HCT116 (cell line): ENCODE measurements at regions not wholly inside any gene's neighbourhood (a gene's known extent, or its start where the extent isn't known, plus 50 kb on each side); places are given as distances from the start of the nearest gene placed in this dataset.

Experiments used
- ATAC-seq: fragments of 200-7000 bp; cut with Tn5 transposase; 2 replicates; pipeline ENCODE4 v1.9.1; 2020; ENCODE audit warnings: mild to moderate bottlenecking, moderate library complexity
- BruUV-seq: library from RNA; stranded (reverse); fragments of 400-500 nt; replicated peaks from 2 replicates; lab custom pipeline; 2021; lab: Mats Ljungman, UMichigan
- CTCF ChIA-PET: fragments of 300-600 bp; sonication (Branson Sonifier 250); formaldehyde crosslinking; loops from one replicate; lab custom pipeline; 2021; ENCODE audit warnings: antibody characterized with exemption; lab: Charles Lee
- POLR2A ChIA-PET: fragments of 300-600, 350-600 bp; sonication (Branson Sonifier 250); formaldehyde crosslinking; loops from one replicate; lab custom pipeline; 2021; ENCODE audit warnings: antibody characterized with exemption; lab: Charles Lee
- RAD21 ChIA-PET, 2 experiments: fragments of 300-600 bp; sonication (Branson Sonifier 250); formaldehyde crosslinking; loops; one replicate each; lab custom pipeline; 2023; ENCODE audit warnings: low total read pairs in 2 of 2; ENCODE audit not compliant: uncharacterized antibody in 2 of 2, unreplicated experiment in 2 of 2, low non-redundant PET in 1 of 2; lab: Charles Lee
- DNase-seq: peaks from one replicate; pipeline ENCODE4 v3.0.0-alpha.2; 2010; ENCODE audit warnings: low read depth, low spot score
- H2AFZ ChIP-seq: fragments of 200-600 bp; shearing (Covaris generic), sonication (generic); 2 replicates; pipeline ENCODE4 v1.6.1; 2017; ENCODE audit warnings: low read depth, mixed run types, mixed read lengths, antibody characterized with exemption, low read length; ENCODE audit not compliant: poor library complexity, severe bottlenecking
- H3K27ac ChIP-seq: 2 replicates; pipeline ENCODE4 v1.5.1; 2012; ENCODE audit warnings: low read depth, low read length
- H3K27me3 ChIP-seq: fragments of 200-600 bp; sonication (generic); 2 replicates; pipeline ENCODE4 v1.6.1; 2016; ENCODE audit warnings: mixed run types, low read length, mixed read lengths; ENCODE audit not compliant: insufficient read depth
- H3K36me3 ChIP-seq, 2 experiments: fragments of 200-500 bp in 1 of 2; fragments of 200-600 bp in 1 of 2; sonication (Bioruptor generic) in 1 of 2; sonication (generic) in 1 of 2; 2 replicates each; pipeline versions ENCODE4 v1.5.1 to v1.6.1; 2014 to 2016; ENCODE audit warnings: low read length in 2 of 2, inconsistent platforms in 1 of 2, mixed read lengths in 1 of 2, mixed run types in 1 of 2; ENCODE audit not compliant: insufficient read depth in 2 of 2, control insufficient read depth in 1 of 2
- H3K4me1 ChIP-seq, 2 experiments: fragments of 200-600 bp in 1 of 2; sonication (generic) in 1 of 2; 2 replicates each; pipeline versions ENCODE4 v1.5.1 to v1.6.1; 2012 to 2017; ENCODE audit warnings: low read length in 2 of 2, inconsistent platforms in 1 of 2, mild to moderate bottlenecking in 1 of 2, mixed read lengths in 1 of 2, mixed run types in 1 of 2, moderate library complexity in 1 of 2; ENCODE audit not compliant: insufficient read depth in 2 of 2, control insufficient read depth in 1 of 2
- H3K4me2 ChIP-seq: fragments of 200-600 bp; sonication (generic); 2 replicates; pipeline ENCODE4 v1.6.1; 2017; ENCODE audit warnings: mixed run types, low read length, mixed read lengths
- H3K4me3 ChIP-seq, 2 experiments: fragments of 200-600 bp in 1 of 2; sonication (generic) in 1 of 2; replicated peaks in 1 of 2; 2 replicates each; pipeline ENCODE4 v1.5.1; 2011 to 2016; ENCODE audit warnings: low read length in 2 of 2, control low read depth in 1 of 2, low read depth in 1 of 2, mild to moderate bottlenecking in 1 of 2, mixed read lengths in 1 of 2, mixed run types in 1 of 2
- H3K79me2 ChIP-seq: fragments of 200-600 bp; sonication (generic); 2 replicates; pipeline ENCODE4 v1.6.1; 2017; ENCODE audit warnings: mild to moderate bottlenecking, mixed run types, low read length, moderate library complexity, mixed read lengths; ENCODE audit not compliant: insufficient read depth
- H3K9ac ChIP-seq: fragments of 200-600 bp; sonication (generic); 2 replicates; pipeline ENCODE4 v1.6.1; 2016; ENCODE audit warnings: low read length, mixed read lengths
- H3K9me2 ChIP-seq: fragments of 200-600 bp; sonication (generic), shearing (Covaris generic); 2 replicates; pipeline ENCODE4 v1.6.1; 2017; ENCODE audit warnings: mixed run types, mild to moderate bottlenecking, moderate library complexity; ENCODE audit not compliant: insufficient read depth
- H3K9me3 ChIP-seq, 2 experiments: fragments of 200-500 bp in 1 of 2; fragments of 200-600 bp in 1 of 2; sonication (Bioruptor generic) in 1 of 2; sonication (generic) in 1 of 2; 2 replicates each; pipeline ENCODE4 v1.6.1; 2014 to 2017; ENCODE audit warnings: low read length in 2 of 2, mixed read lengths in 2 of 2, inconsistent platforms in 1 of 2, low read depth in 1 of 2, mild to moderate bottlenecking in 1 of 2, mixed run types in 1 of 2, moderate library complexity in 1 of 2; ENCODE audit not compliant: control insufficient read depth in 1 of 2, insufficient read depth in 1 of 2
- H4K20me1 ChIP-seq: fragments of 200-600 bp; sonication (generic), shearing (Covaris generic); 2 replicates; pipeline ENCODE4 v1.6.1; 2017; ENCODE audit warnings: mixed run types, mild to moderate bottlenecking, moderate library complexity; ENCODE audit not compliant: insufficient read depth
- CEBPB ChIP-seq: IDR thresholded peaks from 2 replicates; pipeline ENCODE4 v1.6.1; 2012; ENCODE audit warnings: low read depth
- EZH2 ChIP-seq: fragments of 200-600 bp; sonication (generic); IDR thresholded peaks from 2 replicates; pipeline ENCODE4 v1.6.1; 2017; ENCODE audit warnings: antibody characterized with exemption, mixed run types
- FOSL1 ChIP-seq: IDR thresholded peaks from 2 replicates; pipeline ENCODE4 v1.6.1; 2012; ENCODE audit warnings: low read depth
- JUND ChIP-seq: IDR thresholded peaks from 2 replicates; pipeline ENCODE4 v1.6.1; 2012
- MAX ChIP-seq: IDR thresholded peaks from 2 replicates; pipeline ENCODE4 v1.6.1; 2012
- RAD21 ChIP-seq: IDR thresholded peaks from 2 replicates; pipeline ENCODE4 v1.6.1; 2012; ENCODE audit warnings: low read depth, mild to moderate bottlenecking
- REST ChIP-seq: IDR thresholded peaks from 2 replicates; pipeline ENCODE4 v1.6.1; 2012; ENCODE audit warnings: low read depth
- SRF ChIP-seq: IDR thresholded peaks from 2 replicates; pipeline ENCODE4 v1.6.1; 2012; ENCODE audit warnings: low read depth
- TCF7L2 ChIP-seq: IDR thresholded peaks from 2 replicates; pipeline ENCODE4 v1.7.0; 2011; ENCODE audit warnings: borderline replicate concordance, inconsistent platforms; ENCODE audit not compliant: insufficient read depth, insufficient read length; ENCODE audit errors: extremely low read depth
- ZBTB33 ChIP-seq: IDR thresholded peaks from 2 replicates; pipeline ENCODE4 v1.6.1; 2011; ENCODE audit warnings: mild to moderate bottlenecking, low read length, moderate library complexity; ENCODE audit not compliant: insufficient replicate concordance; ENCODE audit errors: extremely low read depth
- intact Hi-C: fragments of 100-400 bp; cut with micrococcal nuclease; formaldehyde crosslinking; loops from 2 replicates; pipeline ENCODE4 v1.10.0; 2022

GRCh38 chr2:155633887-155634570 is 698.5 kb downstream of the NR4A2 start:
- BruUV-seq = no TSS peak
- no peak overlapping the region for H3K4me2 ChIP-seq
- no peak overlapping the region for H3K27ac ChIP-seq
- ChIA-PET RAD21 (no interaction called here), CTCF (no interaction called here), POLR2A (no interaction called here)
- ATAC-seq (no peak), DNase-seq (no peak)
- H3K9ac ChIP-seq = no peak overlapping the region
- H3K9me2 ChIP-seq = no peaks in the 10 kb centered on the region
- no peaks in the 10 kb centered on the region for H3K4me1 ChIP-seq
- H3K9me3 ChIP-seq = no peaks in the 10 kb centered on the region
- no peaks in the 10 kb centered on the region for H3K27me3 ChIP-seq
- no peak overlapping the region for H3K4me3 ChIP-seq
- H3K36me3 ChIP-seq = no peaks in the 10 kb centered on the region
- intact Hi-C loops = no loop called here
- no peak overlapping the region for H2AFZ ChIP-seq
- no peaks in the 10 kb centered on the region for H4K20me1 ChIP-seq
- peak; percentile 24; the same call in 1 of the 2 replicates for TF ChIP-seq FOSL1
- no peak for TF ChIP-seq CEBPB
- TF ChIP-seq SRF = no peak
- TF ChIP-seq ZBTB33 = no peak
- H3K79me2 ChIP-seq = no peaks in the 10 kb centered on the region

GRCh38 chr2:155633060-155633839 is 699.3 kb downstream of the NR4A2 start:
- H3K9me3 ChIP-seq = no peaks in the 10 kb centered on the region
- H3K27ac ChIP-seq = no peak overlapping the region
- no peak for DNase-seq
- no peaks in the 10 kb centered on the region for H3K4me1 ChIP-seq
- no peak for TF ChIP-seq FOSL1
- TF ChIP-seq SRF = no peak
- no peak for TF ChIP-seq MAX
- no peak for TF ChIP-seq EZH2
- TF ChIP-seq JUND = no peak
- TF ChIP-seq RAD21 = no peak
- TF ChIP-seq TCF7L2 = no peak
- no peak for TF ChIP-seq REST
- no peaks in the 10 kb centered on the region for H3K79me2 ChIP-seq
- RAD21 ChIA-PET = no interaction called here
- no peak for ATAC-seq
- CTCF ChIA-PET = no interaction called here
- no peak overlapping the region for H2AFZ ChIP-seq
- H3K27me3 ChIP-seq = no peaks in the 10 kb centered on the region
- intact Hi-C loops = no loop called here
- no peaks in the 10 kb centered on the region for H4K20me1 ChIP-seq
- H3K9ac ChIP-seq = no peak overlapping the region
- no TSS peak for BruUV-seq
- no peaks in the 10 kb centered on the region for H3K9me2 ChIP-seq
- no peak overlapping the region for H3K4me3 ChIP-seq
- H3K4me2 ChIP-seq = no peak overlapping the region
- H3K36me3 ChIP-seq = no peaks in the 10 kb centered on the region
- POLR2A ChIA-PET = no interaction called here
